ENCODE measurements at regions not wholly inside any gene's neighbourhood (a gene's known extent, or its start where the extent isn't known, plus 50 kb on each side); places are given as distances from the start of the nearest gene placed in this dataset.

DNA sequence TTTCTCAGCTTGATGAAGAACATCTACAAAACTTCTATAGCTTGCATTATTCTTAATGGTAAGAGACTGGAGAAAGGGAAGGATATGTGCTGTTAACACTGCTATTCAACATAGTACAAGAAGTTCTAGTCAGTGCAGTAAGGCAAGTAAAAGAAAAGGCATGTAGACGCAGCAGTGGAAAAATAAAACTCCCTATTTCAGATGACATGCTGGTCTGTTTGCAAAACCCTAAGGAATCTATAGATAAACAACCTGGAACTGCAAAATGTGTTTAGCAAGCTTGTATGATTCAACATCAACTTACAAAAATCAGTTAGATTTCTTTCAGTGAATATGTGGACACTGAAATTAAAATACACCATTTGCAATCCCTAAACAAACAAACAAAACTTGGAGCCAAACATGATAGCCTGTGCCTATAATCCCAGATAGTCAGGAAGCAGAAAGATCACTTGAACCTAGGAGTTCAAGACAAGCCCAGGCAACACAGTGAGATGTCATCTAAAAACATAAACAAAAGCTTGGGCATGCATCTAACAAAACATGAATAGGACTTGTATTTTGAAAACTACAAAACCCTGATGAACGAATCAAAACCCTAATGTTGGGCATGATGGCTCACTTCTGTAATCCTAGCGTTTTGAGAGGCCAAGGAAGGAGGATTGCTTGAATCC, 293.6 kb upstream of the RGS6 start:
- H4K20me1 ChIP-seq (ENCODE audit: insufficient read depth, low read length, poor library complexity, severe bottlenecking), result no peaks in the 10 kb centered on the region
- H3K4me3 ChIP-seq (ENCODE audit: low read length, poor library complexity, severe bottlenecking), result no peak overlapping the region
- no peaks in the 10 kb centered on the region for H3K9me2 ChIP-seq (replicated peaks; ENCODE audit: low read depth, low read length)
- TF ChIP-seq, protein P1, sequence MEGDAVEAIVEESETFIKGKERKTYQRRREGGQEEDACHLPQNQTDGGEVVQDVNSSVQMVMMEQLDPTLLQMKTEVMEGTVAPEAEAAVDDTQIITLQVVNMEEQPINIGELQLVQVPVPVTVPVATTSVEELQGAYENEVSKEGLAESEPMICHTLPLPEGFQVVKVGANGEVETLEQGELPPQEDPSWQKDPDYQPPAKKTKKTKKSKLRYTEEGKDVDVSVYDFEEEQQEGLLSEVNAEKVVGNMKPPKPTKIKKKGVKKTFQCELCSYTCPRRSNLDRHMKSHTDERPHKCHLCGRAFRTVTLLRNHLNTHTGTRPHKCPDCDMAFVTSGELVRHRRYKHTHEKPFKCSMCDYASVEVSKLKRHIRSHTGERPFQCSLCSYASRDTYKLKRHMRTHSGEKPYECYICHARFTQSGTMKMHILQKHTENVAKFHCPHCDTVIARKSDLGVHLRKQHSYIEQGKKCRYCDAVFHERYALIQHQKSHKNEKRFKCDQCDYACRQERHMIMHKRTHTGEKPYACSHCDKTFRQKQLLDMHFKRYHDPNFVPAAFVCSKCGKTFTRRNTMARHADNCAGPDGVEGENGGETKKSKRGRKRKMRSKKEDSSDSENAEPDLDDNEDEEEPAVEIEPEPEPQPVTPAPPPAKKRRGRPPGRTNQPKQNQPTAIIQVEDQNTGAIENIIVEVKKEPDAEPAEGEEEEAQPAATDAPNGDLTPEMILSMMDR (conservative IDR thresholded peaks at IDR 0.05; ENCODE audit: low read length), result no peak
- no peak for TF ChIP-seq EZH2phosphoT487 (IDR thresholded peaks at IDR 0.05; ENCODE audit: borderline replicate concordance)
- no peak overlapping the region for H3K4me2 ChIP-seq (ENCODE audit: low read depth, low read length, poor library complexity, severe bottlenecking)
- no peaks in the 10 kb centered on the region for H3K79me2 ChIP-seq (ENCODE audit: insufficient read depth, low read length)
- H3K27me3 ChIP-seq (ENCODE audit: insufficient read depth, low read length, poor library complexity, severe bottlenecking), result no peaks in the 10 kb centered on the region
- no peaks in the 10 kb centered on the region for H3F3A ChIP-seq (ENCODE audit: low read depth)
- no peaks in the 10 kb centered on the region for H3K4me1 ChIP-seq (ENCODE audit: insufficient read depth, low read length, poor library complexity, severe bottlenecking)
- peaks cover 7% of the 10 kb centered on the region; the same call in 1 of the 2 replicates for H3K9me3 ChIP-seq (ENCODE audit: insufficient read depth, low read depth, low read length)
- no peak overlapping the region for H2AFZ ChIP-seq (ENCODE audit: low read length)
- no peak overlapping the region for H3K9ac ChIP-seq (ENCODE audit: low read depth, low read length, poor library complexity, severe bottlenecking)
- peaks cover 15% of the 10 kb centered on the region for H3K36me3 ChIP-seq (ENCODE audit: insufficient read depth, low read length)

DNA sequence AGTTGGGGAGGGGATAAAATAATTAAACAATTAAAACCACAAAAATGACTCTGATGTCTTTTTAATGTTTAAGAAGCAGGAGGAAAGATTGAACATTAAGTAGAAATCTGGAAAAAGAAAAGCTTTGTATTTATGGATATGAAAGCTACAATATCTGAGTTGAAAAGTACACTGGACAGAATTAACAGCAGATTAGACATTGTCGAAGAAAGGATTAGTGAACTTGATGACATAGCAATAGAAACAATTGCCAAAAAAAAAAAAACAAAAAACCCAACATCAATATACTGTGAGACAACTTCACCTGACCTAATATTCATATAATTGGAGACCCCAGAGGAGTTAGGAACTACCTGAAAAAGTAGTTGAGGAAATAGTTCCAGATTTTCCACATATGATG, 289.5 kb upstream of the RGS6 start:
- no peaks in the 10 kb centered on the region for H3K27me3 ChIP-seq (ENCODE audit: insufficient read depth, low read length, poor library complexity, severe bottlenecking)
- TF ChIP-seq, protein P1 (conservative IDR thresholded peaks at IDR 0.05; ENCODE audit: low read length), result no peak
- no peak for TF ChIP-seq EZH2phosphoT487 (IDR thresholded peaks at IDR 0.05; ENCODE audit: borderline replicate concordance)

DNA sequence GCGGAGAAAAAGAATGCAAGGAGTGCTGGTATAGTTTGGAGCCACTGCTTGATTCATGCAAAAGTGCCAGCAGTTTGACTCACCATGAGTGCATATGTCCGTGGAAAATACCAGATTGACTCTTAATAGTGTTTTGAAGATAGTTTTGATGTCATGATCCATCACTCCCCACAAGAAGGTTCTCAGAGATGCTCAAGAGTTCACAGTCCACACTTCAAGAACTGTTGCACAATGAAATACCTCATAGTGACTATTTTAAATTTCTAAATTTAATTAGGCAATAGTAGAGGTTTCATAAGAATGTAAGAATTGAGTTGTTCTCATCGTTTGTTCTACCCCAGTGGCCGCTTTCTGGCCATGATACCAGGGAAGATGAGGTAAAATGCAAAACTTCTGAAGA, 286.6 kb upstream of the RGS6 start:
- Histone ChIP-seq H3K27me3 (ENCODE audit: insufficient read depth, low read length, poor library complexity, severe bottlenecking) (no peaks in the 10 kb centered on the region), H3K4me3 (ENCODE audit: low read length, poor library complexity, severe bottlenecking) (no peak overlapping the region), H3K9ac (ENCODE audit: low read depth, low read length, poor library complexity, severe bottlenecking) (no peak overlapping the region), H3K4me1 (ENCODE audit: insufficient read depth, low read length, poor library complexity, severe bottlenecking) (peaks cover 13% of the 10 kb centered on the region), H3K79me2 (ENCODE audit: insufficient read depth, low read length) (no peaks in the 10 kb centered on the region), H4K20me1 (ENCODE audit: insufficient read depth, low read length, poor library complexity, severe bottlenecking) (no peaks in the 10 kb centered on the region), H3K9me2 (replicated peaks; ENCODE audit: low read depth, low read length) (no peaks in the 10 kb centered on the region), H3K4me2 (ENCODE audit: low read depth, low read length, poor library complexity, severe bottlenecking) (no peak overlapping the region), H3F3A (ENCODE audit: low read depth) (no peaks in the 10 kb centered on the region), H3K36me3 (ENCODE audit: insufficient read depth, low read length) (peaks cover 8% of the 10 kb centered on the region), H3K9me3 (ENCODE audit: insufficient read depth, low read depth, low read length) (peaks cover 7% of the 10 kb centered on the region; the same call in 1 of the 2 replicates), H2AFZ (ENCODE audit: low read length) (no peak overlapping the region)
- TF ChIP-seq, protein P1 (conservative IDR thresholded peaks at IDR 0.05; ENCODE audit: low read length), result no peak
- TF ChIP-seq EZH2phosphoT487 (IDR thresholded peaks at IDR 0.05; ENCODE audit: borderline replicate concordance), result no peak

More for the DNA sequence above, 289.5 kb upstream of the RGS6 start:
- H3K4me3 ChIP-seq (ENCODE audit: low read length, poor library complexity, severe bottlenecking), result no peak overlapping the region
- H3K4me2 ChIP-seq (ENCODE audit: low read depth, low read length, poor library complexity, severe bottlenecking), result no peak overlapping the region
- H3K9ac ChIP-seq (ENCODE audit: low read depth, low read length, poor library complexity, severe bottlenecking), result no peak overlapping the region
- H3K79me2 ChIP-seq (ENCODE audit: insufficient read depth, low read length), result no peaks in the 10 kb centered on the region
- H3K9me3 ChIP-seq (ENCODE audit: insufficient read depth, low read depth, low read length), result peaks cover 7% of the 10 kb centered on the region; the same call in 1 of the 2 replicates
- no peaks in the 10 kb centered on the region for H3F3A ChIP-seq (ENCODE audit: low read depth)
- H3K4me1 ChIP-seq (ENCODE audit: insufficient read depth, low read length, poor library complexity, severe bottlenecking), result peaks cover 9% of the 10 kb centered on the region
- peaks cover 4% of the 10 kb centered on the region for H3K36me3 ChIP-seq (ENCODE audit: insufficient read depth, low read length)
- H3K9me2 ChIP-seq (replicated peaks; ENCODE audit: low read depth, low read length), result no peaks in the 10 kb centered on the region
- H2AFZ ChIP-seq (ENCODE audit: low read length), result no peak overlapping the region
- no peaks in the 10 kb centered on the region for H4K20me1 ChIP-seq (ENCODE audit: insufficient read depth, low read length, poor library complexity, severe bottlenecking)

Data from Loucy (cell line).